ENCODE measurements at regions not wholly inside any gene's neighbourhood (a gene's known extent, or its start where the extent isn't known, plus 50 kb on each side); places are given as distances from the start of the nearest gene placed in this dataset.

DNA sequence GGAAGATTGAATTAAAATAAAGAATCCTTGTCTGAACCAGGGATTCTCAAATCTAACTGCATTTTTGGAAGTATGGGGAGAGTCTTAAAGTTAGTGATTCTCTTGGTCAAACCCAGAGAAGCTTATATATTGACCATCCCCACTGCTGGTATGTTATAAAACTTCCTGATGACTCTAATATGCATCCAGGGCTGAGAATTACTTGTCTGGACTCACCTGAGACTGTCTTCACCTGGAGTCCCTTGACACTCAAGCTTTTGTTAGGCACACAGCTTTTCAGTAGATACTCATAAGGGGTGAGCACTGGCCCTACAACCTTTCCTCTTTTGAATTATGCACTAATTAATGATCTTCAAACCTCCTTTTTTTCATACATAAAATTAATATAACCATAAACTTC is 149.6 kb upstream of the GULP1 start:
- DNase-seq (ENCODE audit: low read depth) = no peak

GRCh38 chr2:188142636-188143295 is 148.9 kb upstream of the GULP1 start:
- no peak for DNase-seq (ENCODE audit: low read depth)

- DNase-seq (ENCODE audit: low read depth) = no peak
Measured at GRCh38 chr2:188145885-188146284, 145.8 kb upstream of the GULP1 start.

- no peak for DNase-seq (ENCODE audit: low read depth)
Measured at GRCh38 chr2:188146888-188147287, 144.8 kb upstream of the GULP1 start.

GRCh38 chr2:188151670-188152069 is 140.0 kb upstream of the GULP1 start:
- DNase-seq (ENCODE audit: low read depth) = no peak

DNA sequence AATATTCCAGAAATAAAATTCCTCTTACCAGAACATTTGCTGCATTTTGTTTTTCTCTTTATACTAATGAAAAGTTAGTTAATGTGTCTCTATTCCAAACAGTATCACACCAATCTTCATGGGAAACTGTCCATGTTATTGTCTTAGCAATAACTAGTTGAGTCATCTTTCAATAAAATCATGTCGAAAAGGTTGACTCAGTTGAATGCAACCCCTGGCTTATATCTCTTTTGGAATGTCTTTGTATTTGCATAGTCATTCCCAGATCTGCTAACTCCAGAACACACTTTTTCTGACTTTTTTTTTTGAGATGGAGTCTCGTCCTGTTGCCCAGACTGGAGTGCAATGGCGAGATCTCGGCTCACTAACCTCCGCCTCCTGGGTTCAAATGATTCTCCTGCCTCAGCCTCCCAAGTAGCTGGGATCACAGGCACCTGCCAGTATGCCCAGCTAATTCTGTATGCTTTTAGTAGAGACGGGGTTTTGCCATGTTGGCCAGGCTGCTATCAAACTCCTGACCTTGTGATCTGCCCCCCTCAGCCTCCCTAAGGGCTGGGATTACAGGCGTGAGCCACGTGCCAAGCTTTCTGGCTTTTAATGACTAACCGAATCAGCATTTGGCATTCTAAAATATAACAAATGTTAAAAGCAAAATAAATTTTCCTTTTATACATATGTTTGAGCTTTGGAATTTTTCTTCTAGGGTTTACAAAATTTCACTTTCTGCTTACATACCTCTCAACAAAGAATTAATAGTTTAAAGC is 133.2 kb upstream of the GULP1 start:
- no peak for DNase-seq (ENCODE audit: low read depth)

DNA sequence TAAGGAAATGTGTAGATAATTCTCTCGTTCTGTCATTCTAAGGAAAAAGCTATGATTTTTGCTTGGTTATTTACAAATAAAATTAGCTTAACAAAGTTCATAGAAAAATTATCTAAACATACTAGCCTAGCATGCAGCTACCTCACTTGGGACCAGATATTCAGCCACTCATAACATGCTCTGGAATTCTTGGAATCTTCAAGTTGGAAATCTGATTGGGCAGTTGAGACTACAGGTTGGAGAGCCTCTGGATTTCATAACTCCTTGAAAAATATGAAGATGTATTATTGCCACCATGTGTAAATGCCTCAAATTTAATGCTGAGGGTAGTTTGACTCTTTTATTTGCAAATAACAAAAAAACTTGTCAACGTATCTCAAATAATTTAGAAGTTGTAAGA is 132.2 kb upstream of the GULP1 start:
- no peak for DNase-seq (ENCODE audit: low read depth)

GRCh38 chr2:188170356-188170755 is 121.3 kb upstream of the GULP1 start:
- DNase-seq (ENCODE audit: low read depth) = no peak

DNA sequence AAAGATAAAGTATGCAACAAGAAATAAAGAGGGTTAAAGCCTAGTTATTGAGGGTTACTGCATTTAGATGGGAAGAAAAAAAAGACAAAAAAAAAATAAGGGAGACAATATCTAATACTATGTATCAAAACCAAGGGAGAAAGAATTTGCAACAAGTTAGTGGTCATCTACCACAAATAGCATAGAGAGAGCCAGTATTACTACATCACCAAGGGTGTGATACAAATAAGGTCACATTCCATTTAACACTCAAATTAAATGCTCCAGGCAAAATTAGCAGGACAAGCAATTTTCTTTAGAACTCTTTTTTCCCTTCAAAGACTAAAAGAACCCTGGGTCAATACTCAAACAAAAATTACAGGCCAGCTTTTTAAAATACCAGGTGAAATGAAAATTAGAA is 115.1 kb upstream of the GULP1 start:
- no peak for DNase-seq (ENCODE audit: low read depth)

- DNase-seq (ENCODE audit: low read depth) = no peak
Measured at GRCh38 chr2:188181067-188181838, 110.4 kb upstream of the GULP1 start.

DNA sequence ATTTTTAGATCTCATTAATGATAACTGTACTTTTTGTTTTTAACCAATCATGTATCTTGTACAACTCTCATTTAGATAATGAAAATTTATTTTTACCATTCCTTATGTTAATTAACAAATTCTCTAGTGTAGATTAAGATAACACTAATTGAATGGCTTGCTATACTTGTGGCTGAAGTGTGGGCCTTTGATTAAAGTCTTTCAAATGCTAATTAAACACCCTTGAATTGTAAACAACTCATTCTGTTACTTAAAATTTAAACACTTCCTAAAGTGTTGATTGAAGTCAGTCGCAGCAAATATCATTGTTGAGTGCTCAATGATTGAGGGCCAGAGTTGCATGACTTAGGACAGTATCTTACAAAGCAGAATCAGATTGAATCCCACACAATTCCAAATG is 109.8 kb upstream of the GULP1 start:
- no peak for DNase-seq (ENCODE audit: low read depth)

DNA sequence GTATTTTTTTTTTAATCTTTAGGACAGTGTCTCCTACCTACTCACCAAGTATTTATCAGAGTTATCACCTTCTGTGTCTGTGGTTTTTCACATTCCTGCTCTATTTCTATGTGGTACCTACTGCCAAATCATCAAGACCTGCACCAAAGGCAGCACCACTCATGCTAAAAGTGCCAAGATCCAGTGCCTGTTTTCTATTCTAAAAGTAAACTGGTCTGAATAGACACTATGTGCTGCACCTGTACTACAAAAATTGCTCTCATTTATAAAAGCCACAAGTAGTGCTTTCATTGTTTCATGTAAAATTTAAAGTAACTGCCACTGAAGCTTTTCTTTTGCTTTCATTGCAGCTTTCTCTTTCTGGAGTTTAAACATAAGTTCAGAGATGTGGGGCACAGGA is 103.9 kb upstream of the GULP1 start:
- DNase-seq (ENCODE audit: low read depth) = no peak

GRCh38 chr2:188189356-188189755 is 102.3 kb upstream of the GULP1 start:
- DNase-seq (ENCODE audit: low read depth) = no peak

- DNase-seq (ENCODE audit: low read depth) = no peak
Measured at GRCh38 chr2:188193230-188193629, 98.4 kb upstream of the GULP1 start.

GRCh38 chr2:188196343-188197008 is 95.2 kb upstream of the GULP1 start:
- DNase-seq (ENCODE audit: low read depth) = no peak

GRCh38 chr2:188199716-188200128 is 92.0 kb upstream of the GULP1 start:
- DNase-seq (ENCODE audit: low read depth) = peak; percentile 50

DNA sequence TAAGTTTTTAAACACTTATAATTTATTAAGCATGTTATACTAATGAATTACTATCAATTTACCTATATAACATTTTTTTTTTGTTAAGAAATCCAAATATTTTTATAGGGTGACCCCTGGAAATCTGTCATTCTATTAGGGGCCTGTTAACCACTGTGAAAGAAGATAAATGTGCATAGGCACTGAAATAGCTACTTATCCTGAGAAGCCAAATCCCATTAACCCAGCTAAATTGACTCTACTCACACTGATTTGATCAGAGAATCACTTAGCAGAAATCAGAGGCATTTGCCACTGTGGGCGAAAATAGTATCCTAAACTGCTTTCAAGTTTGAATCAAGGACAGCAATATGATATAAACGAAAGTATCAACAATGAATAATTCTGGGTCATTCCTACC is 90.0 kb upstream of the GULP1 start:
- DNase-seq (ENCODE audit: low read depth) = no peak

GRCh38 chr2:188202777-188203176 is 88.9 kb upstream of the GULP1 start:
- no peak for DNase-seq (ENCODE audit: low read depth)

GRCh38 chr2:188203776-188204175 is 87.9 kb upstream of the GULP1 start:
- DNase-seq (ENCODE audit: low read depth) = no peak

DNA sequence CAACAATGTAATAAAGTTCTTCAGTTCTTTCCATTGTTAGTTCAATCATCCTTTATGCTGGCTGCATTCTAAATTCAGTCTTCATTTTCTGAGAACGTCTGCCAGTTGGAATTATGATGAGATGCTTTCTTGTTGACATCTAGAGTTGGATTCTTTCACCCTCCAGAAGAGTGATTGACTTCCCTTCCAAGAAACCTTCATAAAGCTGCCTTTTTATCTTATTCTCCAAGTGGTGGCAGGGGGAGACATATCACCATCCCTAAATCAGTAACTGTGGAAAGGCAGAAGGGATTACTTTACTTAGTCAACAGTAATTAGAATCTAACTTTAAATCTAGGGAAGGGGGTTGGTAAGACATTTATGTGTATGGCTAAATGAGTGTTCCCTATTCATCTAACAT is 86.8 kb upstream of the GULP1 start:
- DNase-seq (ENCODE audit: low read depth) = no peak

DNA sequence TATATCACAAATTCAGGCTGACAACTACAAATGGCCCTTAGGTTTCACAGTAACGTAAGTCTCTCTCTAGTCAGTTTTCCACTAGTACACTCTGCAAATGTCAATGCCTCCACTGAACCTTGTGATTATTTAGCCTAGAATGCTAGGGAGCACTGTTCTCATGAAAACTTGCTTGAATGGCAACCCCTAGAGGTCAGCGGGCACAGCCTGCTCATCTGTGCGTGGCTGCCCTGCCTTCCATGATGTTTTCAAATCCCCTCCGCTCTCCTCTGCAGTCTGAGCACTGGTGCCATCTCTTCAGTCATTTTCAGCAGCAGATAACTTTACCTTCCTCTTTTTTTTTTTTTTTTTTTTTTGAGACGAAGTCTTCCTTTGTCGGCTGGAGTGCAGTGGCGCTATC is 84.1 kb upstream of the GULP1 start:
- DNase-seq (ENCODE audit: low read depth) = no peak

GRCh38 chr2:188209218-188209617 is 82.5 kb upstream of the GULP1 start:
- DNase-seq (ENCODE audit: low read depth) = no peak

DNA sequence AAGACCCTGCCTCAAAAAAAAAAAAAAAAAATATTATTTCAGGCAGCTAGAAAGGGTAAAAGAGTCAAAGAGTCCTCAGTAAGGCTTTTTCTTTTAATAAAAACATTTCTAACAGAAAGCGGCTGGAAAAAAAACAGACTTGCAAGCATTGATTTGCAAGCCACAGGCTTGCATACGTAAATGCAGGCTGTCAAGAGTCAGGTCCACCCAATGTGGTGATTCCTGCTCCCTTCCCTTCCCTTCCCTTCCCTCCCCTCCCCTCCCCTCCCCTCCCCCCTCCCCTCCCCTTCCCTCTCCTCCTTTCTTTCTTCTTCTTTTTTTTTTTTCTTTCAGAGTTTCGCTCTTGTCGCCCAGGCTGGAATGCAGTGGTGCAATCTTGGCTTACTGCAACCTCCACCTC is 74.4 kb upstream of the GULP1 start:
- no peak for DNase-seq (ENCODE audit: low read depth)

Measured in HS-27A (cell line).